ENCODE measurements at regions not wholly inside any gene's neighbourhood (a gene's known extent, or its start where the extent isn't known, plus 50 kb on each side); places are given as distances from the start of the nearest gene placed in this dataset.

GRCh38 chr10:78780551-78780961 is 288.2 kb upstream of the ZMIZ1 start:
- Histone ChIP-seq H3K4me1 (ENCODE audit: insufficient read depth, low read length, severe bottlenecking) (no peaks in the 10 kb centered on the region), H3K9me3 (ENCODE audit: low read length) (no peaks in the 10 kb centered on the region), H3K36me3 (ENCODE audit: insufficient read depth, low read length) (no peaks in the 10 kb centered on the region), H3K79me2 (ENCODE audit: insufficient read depth, low read length) (no peaks in the 10 kb centered on the region), H3K4me3 (ENCODE audit: low read depth, low read length, poor library complexity, severe bottlenecking) (no peak overlapping the region), H3K27me3 (ENCODE audit: insufficient read depth, low read length) (no peaks in the 10 kb centered on the region), H3K4me2 (ENCODE audit: low read length) (no peak overlapping the region), H3F3A (ENCODE audit: insufficient read depth, low read length) (no peaks in the 10 kb centered on the region), H3K27ac (ENCODE audit: low read depth, low read length, poor library complexity, severe bottlenecking) (no peak overlapping the region), H3K9ac (ENCODE audit: low read length) (no peak overlapping the region), H2AFZ (ENCODE audit: low read length) (no peak overlapping the region), H4K20me1 (ENCODE audit: insufficient read depth, low read length) (no peaks in the 10 kb centered on the region), H3K9me2 (ENCODE audit: low read depth, low read length) (no peaks in the 10 kb centered on the region)
- TF ChIP-seq EZH2 (IDR thresholded peaks at IDR 0.05; ENCODE audit: borderline replicate concordance, low read length) (no peak), CTCF (IDR thresholded peaks at IDR 0.05; ENCODE audit: low read length) (no peak)

- no peak overlapping the region for H3K4me2 ChIP-seq (ENCODE audit: low read length)
- H3K4me1 ChIP-seq (ENCODE audit: insufficient read depth, low read length, severe bottlenecking), result no peaks in the 10 kb centered on the region
- H3K4me3 ChIP-seq (ENCODE audit: low read depth, low read length, poor library complexity, severe bottlenecking), result no peak overlapping the region
- H3K36me3 ChIP-seq (ENCODE audit: insufficient read depth, low read length), result no peaks in the 10 kb centered on the region
- H3K9me2 ChIP-seq (ENCODE audit: low read depth, low read length), result no peaks in the 10 kb centered on the region
- no peak overlapping the region for H2AFZ ChIP-seq (ENCODE audit: low read length)
- H3K27ac ChIP-seq (ENCODE audit: low read depth, low read length, poor library complexity, severe bottlenecking), result no peak overlapping the region
- no peak overlapping the region for H3K9ac ChIP-seq (ENCODE audit: low read length)
- H3K9me3 ChIP-seq (ENCODE audit: low read length), result no peaks in the 10 kb centered on the region
- H3F3A ChIP-seq (ENCODE audit: insufficient read depth, low read length), result no peaks in the 10 kb centered on the region
- TF ChIP-seq EZH2 (IDR thresholded peaks at IDR 0.05; ENCODE audit: borderline replicate concordance, low read length) (no peak), CTCF (IDR thresholded peaks at IDR 0.05; ENCODE audit: low read length) (no peak)
- no peaks in the 10 kb centered on the region for H3K79me2 ChIP-seq (ENCODE audit: insufficient read depth, low read length)
- no peaks in the 10 kb centered on the region for H3K27me3 ChIP-seq (ENCODE audit: insufficient read depth, low read length)
- no peaks in the 10 kb centered on the region for H4K20me1 ChIP-seq (ENCODE audit: insufficient read depth, low read length)
Observed at GRCh38 chr10:78781251-78781913, 287.4 kb upstream of the ZMIZ1 start.

- H2AFZ ChIP-seq (ENCODE audit: low read length), result no peak overlapping the region
- no peak overlapping the region for H3K9ac ChIP-seq (ENCODE audit: low read length)
- no peaks in the 10 kb centered on the region for H3K4me1 ChIP-seq (ENCODE audit: insufficient read depth, low read length, severe bottlenecking)
- no peaks in the 10 kb centered on the region for H3K27me3 ChIP-seq (ENCODE audit: insufficient read depth, low read length)
- TF ChIP-seq EZH2 (IDR thresholded peaks at IDR 0.05; ENCODE audit: borderline replicate concordance, low read length), result no peak
- TF ChIP-seq CTCF (IDR thresholded peaks at IDR 0.05; ENCODE audit: low read length), result no peak
- no peaks in the 10 kb centered on the region for H3F3A ChIP-seq (ENCODE audit: insufficient read depth, low read length)
- no peaks in the 10 kb centered on the region for H3K9me2 ChIP-seq (ENCODE audit: low read depth, low read length)
- no peaks in the 10 kb centered on the region for H3K79me2 ChIP-seq (ENCODE audit: insufficient read depth, low read length)
- H4K20me1 ChIP-seq (ENCODE audit: insufficient read depth, low read length), result no peaks in the 10 kb centered on the region
- no peak overlapping the region for H3K27ac ChIP-seq (ENCODE audit: low read depth, low read length, poor library complexity, severe bottlenecking)
- H3K4me3 ChIP-seq (ENCODE audit: low read depth, low read length, poor library complexity, severe bottlenecking), result no peak overlapping the region
- H3K36me3 ChIP-seq (ENCODE audit: insufficient read depth, low read length), result no peaks in the 10 kb centered on the region
- no peak overlapping the region for H3K4me2 ChIP-seq (ENCODE audit: low read length)
- H3K9me3 ChIP-seq (ENCODE audit: low read length), result no peaks in the 10 kb centered on the region
Observed at GRCh38 chr10:78781991-78782390, 286.8 kb upstream of the ZMIZ1 start.
